H9 (cell line): ENCODE measurements at regions not wholly inside any gene's neighbourhood (a gene's known extent, or its start where the extent isn't known, plus 50 kb on each side); places are given as distances from the start of the nearest gene placed in this dataset.

Experiments
- DNase-seq: peaks from one replicate; pipeline ENCODE4 v3.0.0-alpha.2; 2017
- H2AFZ ChIP-seq: one replicate; pipeline ENCODE4 v1.6.1; 2013; ENCODE audit warnings: mild to moderate bottlenecking, low read length, control low read depth, moderate library complexity
- H2AK5ac ChIP-seq: 2 replicates; pipeline ENCODE4 v1.6.1; 2013; ENCODE audit warnings: low read length, control low read depth, mixed read lengths; ENCODE audit not compliant: insufficient read length
- H2BK120ac ChIP-seq: one replicate; pipeline ENCODE4 v1.6.1; 2013; ENCODE audit warnings: low read depth, mild to moderate bottlenecking, low read length, control low read depth, inconsistent platforms; ENCODE audit not compliant: poor library complexity, severe bottlenecking
- H2BK12ac ChIP-seq: 2 replicates; pipeline ENCODE4 v1.6.1; 2013; ENCODE audit warnings: low read length, control low read depth, mixed read lengths, low read depth; ENCODE audit not compliant: insufficient read length
- H2BK15ac ChIP-seq: 2 replicates; pipeline ENCODE4 v1.6.1; 2013; ENCODE audit warnings: low read depth, low read length, control low read depth
- H2BK20ac ChIP-seq: one replicate; pipeline ENCODE4 v1.6.1; 2013; ENCODE audit warnings: low read depth, mild to moderate bottlenecking, low read length, control low read depth, inconsistent platforms; ENCODE audit not compliant: poor library complexity, severe bottlenecking
- H2BK5ac ChIP-seq: 2 replicates; pipeline ENCODE4 v1.6.1; 2013; ENCODE audit warnings: low read length, control low read depth, mixed read lengths; ENCODE audit not compliant: insufficient read length
- H3K14ac ChIP-seq: 2 replicates; pipeline ENCODE4 v1.6.1; 2013; ENCODE audit warnings: low read length, control low read depth; ENCODE audit not compliant: insufficient read depth
- H3K18ac ChIP-seq: 2 replicates; pipeline ENCODE4 v1.6.1; 2013; ENCODE audit warnings: low read depth, mild to moderate bottlenecking, mixed read lengths, low read length, control low read depth; ENCODE audit not compliant: insufficient read length
- H3K23ac ChIP-seq: 2 replicates; pipeline ENCODE4 v1.6.1; 2013; ENCODE audit warnings: low read length, control low read depth, mixed read lengths, low read depth; ENCODE audit not compliant: insufficient read length
- H3K23me2 ChIP-seq: 2 replicates; pipeline ENCODE4 v1.6.1; 2013; ENCODE audit warnings: low read depth, mild to moderate bottlenecking, mixed read lengths, low read length, control low read depth; ENCODE audit not compliant: insufficient read length, poor library complexity, severe bottlenecking
- H3K27ac ChIP-seq: 2 replicates; pipeline ENCODE4 v1.5.1; 2013; ENCODE audit warnings: low read length, control low read depth, mixed read lengths, low read depth; ENCODE audit not compliant: insufficient read length
- H3K27me3 ChIP-seq: 2 replicates; pipeline ENCODE4 v1.6.1; 2013; ENCODE audit warnings: low read length, control low read depth, inconsistent platforms; ENCODE audit not compliant: insufficient read depth
- H3K4ac ChIP-seq: 2 replicates; pipeline ENCODE4 v1.6.1; 2013; ENCODE audit warnings: low read depth, mild to moderate bottlenecking, control low read depth, inconsistent platforms, low read length, moderate library complexity
- H3K4me1 ChIP-seq: 2 replicates; pipeline ENCODE4 v1.6.1; 2013; ENCODE audit warnings: low read length, control low read depth, inconsistent platforms; ENCODE audit not compliant: insufficient read depth
- H3K4me2 ChIP-seq: 2 replicates; pipeline ENCODE4 v1.6.1; 2013; ENCODE audit warnings: low read length, control low read depth, mixed read lengths; ENCODE audit not compliant: insufficient read length, insufficient read depth
- H3K56ac ChIP-seq: 2 replicates; pipeline ENCODE4 v1.6.1; 2013; ENCODE audit warnings: low read depth, mild to moderate bottlenecking, mixed read lengths, low read length, control low read depth; ENCODE audit not compliant: insufficient read length
- H3K79me1 ChIP-seq: 2 replicates; pipeline ENCODE4 v1.6.1; 2013; ENCODE audit warnings: low read depth, mild to moderate bottlenecking, moderate library complexity, low read length, control low read depth, inconsistent platforms; ENCODE audit not compliant: insufficient read depth, poor library complexity, severe bottlenecking
- H3K79me2 ChIP-seq: 2 replicates; pipeline ENCODE4 v1.6.1; 2013; ENCODE audit warnings: low read length, control low read depth, inconsistent platforms; ENCODE audit not compliant: insufficient read depth
- H3K9ac ChIP-seq: 2 replicates; pipeline ENCODE4 v1.6.1; 2013; ENCODE audit warnings: low read length, control low read depth, mixed read lengths; ENCODE audit not compliant: insufficient read length; ENCODE audit errors: extremely low read depth
- H3K9me3 ChIP-seq: one replicate; pipeline ENCODE4 v1.6.1; 2013; ENCODE audit warnings: low read depth, low read length, inconsistent platforms; ENCODE audit not compliant: control insufficient read depth
- H3T11ph ChIP-seq: one replicate; pipeline ENCODE4 v1.6.1; 2013; ENCODE audit warnings: mild to moderate bottlenecking, low read length, control low read depth, inconsistent platforms
- H4K20me1 ChIP-seq: one replicate; pipeline ENCODE4 v1.6.1; 2013; ENCODE audit not compliant: control insufficient read depth, insufficient read length, insufficient read depth
- H4K5ac ChIP-seq: 2 replicates; pipeline ENCODE4 v1.6.1; 2013; ENCODE audit warnings: low read depth, mild to moderate bottlenecking, mixed read lengths, low read length, control low read depth; ENCODE audit not compliant: insufficient read length
- H4K8ac ChIP-seq: replicated peaks from 2 replicates; pipeline ENCODE4 v1.6.1; 2013; ENCODE audit warnings: low read length, control low read depth, mixed read lengths, low read depth; ENCODE audit not compliant: insufficient read length
- H4K91ac ChIP-seq: 2 replicates; pipeline ENCODE4 v1.6.1; 2013; ENCODE audit warnings: low read depth, mild to moderate bottlenecking, moderate library complexity, mixed read lengths, low read length, control low read depth; ENCODE audit not compliant: insufficient read length
- H3K27ac Mint-ChIP-seq, 3 experiments: 2 replicates in 2 of 3; 3 replicates in 1 of 3; pipeline ENCODE4 v1.8.0; 2020 to 2021; ENCODE audit warnings: mixed read lengths in 3 of 3, mild to moderate bottlenecking in 1 of 3, moderate library complexity in 1 of 3
- H3K27me3 Mint-ChIP-seq: 2 replicates; pipeline ENCODE4 v1.8.0; 2021; ENCODE audit warnings: low read depth, mild to moderate bottlenecking, moderate library complexity, mixed read lengths
- H3K36me3 Mint-ChIP-seq, 3 experiments: 2 replicates in 2 of 3; 3 replicates in 1 of 3; pipeline ENCODE4 v1.8.0; 2020 to 2021; ENCODE audit warnings: low read depth in 3 of 3, mixed read lengths in 3 of 3; ENCODE audit not compliant: insufficient read depth in 1 of 3
- H3K4me1 Mint-ChIP-seq, 2 experiments: 2 replicates each; pipeline ENCODE4 v1.8.0; 2020; ENCODE audit warnings: mixed read lengths in 2 of 2
- H3K4me3 Mint-ChIP-seq, 2 experiments: 2 replicates in 1 of 2; 3 replicates in 1 of 2; pipeline ENCODE4 v1.8.0; 2020 to 2021; ENCODE audit warnings: mild to moderate bottlenecking in 2 of 2, mixed read lengths in 2 of 2, moderate library complexity in 1 of 2
- H3K9me3 Mint-ChIP-seq, 2 experiments: 2 replicates in 1 of 2; 3 replicates in 1 of 2; pipeline ENCODE4 v1.8.0; 2020; ENCODE audit warnings: mild to moderate bottlenecking in 2 of 2, mixed read lengths in 2 of 2, moderate library complexity in 1 of 2
- CTCF ChIP-seq: fragments of 200-600 bp; sonication (generic); conservative IDR thresholded peaks from 3 replicates; pipeline ENCODE4 v1.8.0; 2021; ENCODE audit warnings: antibody characterized with exemption, mild to moderate bottlenecking
- WGBS: extraction: QIAGEN DNeasy Blood & Tissue Kit; methylation state at CpG from one replicate; pipeline ENCODE4 v1.1.7; 2013; ENCODE audit warnings: missing lambda C conversion rate, low lambda C conversion rate, mixed read lengths; ENCODE audit not compliant: insufficient read length; ENCODE audit errors: extremely low coverage; 5-methylcytosine and 5-hydroxymethylcytosine counted together

GRCh38 chr2:239697399-239698164 lies 296.8 kb upstream of the HDAC4 start:
- H4K91ac ChIP-seq, result no peak overlapping the region
- H2BK12ac ChIP-seq, result no peak overlapping the region
- H3K27ac Mint-ChIP-seq, result no peak overlapping the region
- no peaks in the 10 kb centered on the region for H3K9me3 ChIP-seq
- no peak overlapping the region for H2BK20ac ChIP-seq
- H3K9ac ChIP-seq, result no peak overlapping the region
- H2BK5ac ChIP-seq, result no peak overlapping the region
- H3K27me3 Mint-ChIP-seq, result no peaks in the 10 kb centered on the region; the same call in 1 of the 2 replicates
- no peak for DNase-seq
- peaks cover 4 to 10% of the 10 kb centered on the region in 2 experiments for H3K4me1 Mint-ChIP-seq
- H3T11ph ChIP-seq, result no peak overlapping the region
- H3K79me2 ChIP-seq, result no peaks in the 10 kb centered on the region
- H3K23me2 ChIP-seq, result no peaks in the 10 kb centered on the region
- H3K79me1 ChIP-seq, result no peaks in the 10 kb centered on the region
- no peak overlapping the region for H3K14ac ChIP-seq
- H2AFZ ChIP-seq, result no peak overlapping the region
- no peaks in the 10 kb centered on the region for H3K36me3 Mint-ChIP-seq
- WGBS, result no CpG with 5 or more reads among the region's 22 CpGs
- no peak for TF ChIP-seq CTCF
- H3K9me3 Mint-ChIP-seq, result no peaks in the 10 kb centered on the region; a peak in 1 of 5 replicates
- H2BK120ac ChIP-seq, result no peak overlapping the region
- H4K8ac ChIP-seq, result no peak overlapping the region
- H3K23ac ChIP-seq, result no peak overlapping the region
- H3K18ac ChIP-seq, result no peak overlapping the region
- H4K20me1 ChIP-seq, result no peaks in the 10 kb centered on the region
- no peaks in the 10 kb centered on the region for H3K27me3 ChIP-seq
- H3K4me3 Mint-ChIP-seq, result no peak overlapping the region
- H4K5ac ChIP-seq, result no peak overlapping the region
- H3K4me1 ChIP-seq, result no peaks in the 10 kb centered on the region
- no peak overlapping the region for H2BK15ac ChIP-seq
- H3K4me2 ChIP-seq, result no peak overlapping the region
- no peak overlapping the region for H2AK5ac ChIP-seq
- no peak overlapping the region for H3K56ac ChIP-seq
- H3K4ac ChIP-seq, result no peak overlapping the region
- H3K27ac ChIP-seq, result no peak overlapping the region
